Right renal cortex interstitium (tissue), 3 donors: ENCODE measurements at regions not wholly inside any gene's neighbourhood (a gene's known extent, or its start where the extent isn't known, plus 50 kb on each side); places are given as distances from the start of the nearest gene placed in this dataset.
"Not testable (repeated sequence)": the region's sequence is repeated elsewhere in the genome, so short reads cannot be mapped to it uniquely, and the experiment has no call there.

Source experiments
- DNase-seq, 3 donors: peaks; one replicate each; pipeline ENCODE4 v3.0.0-alpha.2; 2013; ENCODE audit warnings: low read depth in 3 of 3, low spot score in 2 of 3

GRCh38 chr11:90646266-90646665 is 423.4 kb upstream of the CHORDC1 start:
- no peak for DNase-seq

- DNase-seq, result peak in 1 of 3 donors; percentile 12
These were observed 416.7 kb upstream of the CHORDC1 start for GRCh38 chr11:90639461-90639993.

- no peak for DNase-seq
These were observed 413.0 kb upstream of the CHORDC1 start for GRCh38 chr11:90635886-90636285.

GRCh38 chr11:90635151-90635550 is 412.3 kb upstream of the CHORDC1 start:
- no peak for DNase-seq

GRCh38 chr11:90630176-90630575 is 407.3 kb upstream of the CHORDC1 start:
- DNase-seq, result no peak

GRCh38 chr11:90629229-90629806 is 406.5 kb upstream of the CHORDC1 start:
- no peak for DNase-seq

GRCh38 chr11:90614318-90614717 is 391.5 kb upstream of the CHORDC1 start:
- no peak for DNase-seq

- DNase-seq, result not testable (repeated sequence)
These were observed 390.2 kb upstream of the CHORDC1 start for GRCh38 chr11:90613037-90613436.

GRCh38 chr11:90606721-90607120 is 383.9 kb upstream of the CHORDC1 start:
- DNase-seq, result no peak

- DNase-seq, result no peak
These were observed 378.4 kb upstream of the CHORDC1 start for GRCh38 chr11:90601261-90601660.

GRCh38 chr11:90594658-90595057 is 371.8 kb upstream of the CHORDC1 start:
- no peak for DNase-seq

GRCh38 chr11:90593099-90593498 is 370.2 kb upstream of the CHORDC1 start:
- no peak for DNase-seq

GRCh38 chr11:90590286-90590685 is 367.4 kb upstream of the CHORDC1 start:
- DNase-seq, result no peak

- DNase-seq, result no peak
These were observed 366.9 kb upstream of the CHORDC1 start for GRCh38 chr11:90589735-90590134.

GRCh38 chr11:90587896-90588295 is 365.0 kb upstream of the CHORDC1 start:
- DNase-seq, result no peak

- DNase-seq, result no peak
These were observed 362.6 kb upstream of the CHORDC1 start for GRCh38 chr11:90585491-90585890.

GRCh38 chr11:90582999-90583398 is 360.1 kb upstream of the CHORDC1 start:
- not testable (repeated sequence) for DNase-seq

- DNase-seq, result no peak
These were observed 341.7 kb upstream of the CHORDC1 start for GRCh38 chr11:90564531-90564930.

GRCh38 chr11:90558328-90558865 is 335.5 kb upstream of the CHORDC1 start:
- no peak for DNase-seq

GRCh38 chr11:90556606-90557005 is 333.8 kb upstream of the CHORDC1 start:
- DNase-seq, result no peak

GRCh38 chr11:90556026-90556425 is 333.2 kb upstream of the CHORDC1 start:
- no peak for DNase-seq

GRCh38 chr11:90555477-90555876 is 332.6 kb upstream of the CHORDC1 start:
- no peak for DNase-seq

- DNase-seq, result no peak
These were observed 319.2 kb upstream of the CHORDC1 start for GRCh38 chr11:90542092-90542491.
